Medulla oblongata (tissue), 1 donor: ENCODE measurements at regions not wholly inside any gene's neighbourhood (a gene's known extent, or its start where the extent isn't known, plus 50 kb on each side); places are given as distances from the start of the nearest gene placed in this dataset.
"Not testable (repeated sequence)": the region's sequence is repeated elsewhere in the genome, so short reads cannot be mapped to it uniquely, and the experiment has no call there.

ENCODE experiments used
- DNase-seq: peaks from one replicate; pipeline ENCODE4 v3.0.0-alpha.2; 2015; ENCODE audit errors: extremely low spot score

DNA sequence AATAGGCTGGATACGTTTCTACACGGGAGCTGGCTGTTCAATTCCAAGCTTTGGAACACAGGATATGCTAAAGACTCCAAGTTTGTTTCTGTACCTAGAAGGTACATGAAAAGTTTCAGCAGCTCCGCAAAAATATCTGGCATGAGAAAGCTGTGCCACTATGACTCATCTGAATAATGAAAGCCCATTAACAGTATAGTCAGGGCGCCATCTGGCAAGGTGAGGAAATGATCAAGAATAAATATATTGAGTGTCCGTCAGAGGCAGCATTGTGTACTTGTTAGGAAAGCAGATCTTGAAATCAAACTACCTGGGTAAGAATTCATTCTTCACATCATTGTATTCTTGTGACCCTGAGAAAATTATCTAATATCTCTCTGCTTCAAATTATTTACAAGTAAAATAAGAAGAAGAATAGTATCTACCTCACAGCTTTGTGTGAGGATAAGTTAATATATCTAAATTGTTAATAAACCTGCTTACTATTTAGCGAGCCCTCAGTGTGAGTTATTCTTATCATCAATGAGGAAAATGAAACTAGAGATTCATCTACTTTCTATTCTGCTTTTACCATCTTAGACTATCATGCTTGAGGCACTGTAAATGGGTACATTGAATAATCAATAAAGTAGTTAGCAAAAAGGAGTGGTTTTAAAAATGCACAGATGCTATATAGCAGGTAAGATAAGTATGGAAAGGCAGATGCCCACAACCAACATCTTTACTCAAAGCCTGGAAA, 53.5 kb downstream of the FSCB start:
- no peak for DNase-seq

DNA sequence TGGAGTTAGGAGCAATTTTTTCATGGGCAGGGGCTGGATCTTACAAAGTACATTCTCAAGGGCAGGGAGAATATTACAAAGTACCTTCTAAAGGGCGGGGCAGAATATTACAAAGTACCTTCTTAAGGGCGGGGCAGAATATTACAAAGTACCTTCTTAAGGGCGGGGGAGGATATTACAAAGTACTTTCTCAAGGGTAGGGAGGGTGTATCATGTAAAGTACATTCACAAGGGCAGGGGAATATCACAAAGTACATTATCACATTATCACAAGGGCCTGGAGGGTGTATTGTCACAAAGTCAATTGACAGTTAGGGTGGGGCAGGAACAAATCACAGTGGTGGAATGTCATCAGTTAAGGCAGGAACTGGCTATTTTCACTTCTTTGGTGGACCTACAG, 56.9 kb downstream of the FSCB start:
- not testable (repeated sequence) for DNase-seq

DNA sequence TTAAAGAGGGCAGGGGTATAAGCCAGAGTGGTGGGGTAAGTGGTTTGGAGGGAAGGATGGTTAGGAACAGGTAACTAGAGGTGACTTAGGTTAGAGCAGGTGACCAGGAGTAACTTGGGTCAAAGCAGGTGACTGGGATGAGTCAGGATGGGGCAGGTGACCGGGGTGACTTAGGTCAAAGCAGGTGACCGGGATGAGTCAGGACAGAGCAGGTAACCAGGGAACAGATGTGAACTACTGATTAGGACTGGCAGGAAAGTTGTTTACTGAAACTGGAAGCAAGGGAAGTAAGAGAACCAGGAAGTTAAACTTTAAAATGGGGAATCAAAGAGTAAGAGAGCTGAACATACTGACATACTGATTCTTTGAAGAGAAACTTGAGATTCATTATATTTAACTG, 57.4 kb downstream of the FSCB start:
- no peak for DNase-seq

DNA sequence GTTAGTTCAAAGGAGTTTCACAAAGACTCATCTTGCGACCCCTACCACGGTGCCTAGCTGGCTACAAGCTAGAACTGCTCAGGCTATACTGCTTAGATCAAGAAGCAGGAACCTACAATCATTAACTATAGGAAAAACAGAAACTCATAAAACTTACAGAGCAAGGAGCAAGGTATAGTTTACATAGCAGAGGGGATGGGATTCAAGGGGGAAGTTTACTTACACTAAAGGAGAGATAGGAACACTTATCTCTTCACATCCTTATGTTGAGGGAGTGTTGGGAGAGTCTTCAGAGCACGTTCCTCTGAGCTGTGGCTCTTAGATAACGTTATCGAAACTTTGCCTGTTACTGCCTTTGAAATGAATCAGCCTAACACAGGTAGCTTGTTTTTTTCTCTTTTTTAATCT, 58.1 kb downstream of the FSCB start:
- DNase-seq = no peak

DNA sequence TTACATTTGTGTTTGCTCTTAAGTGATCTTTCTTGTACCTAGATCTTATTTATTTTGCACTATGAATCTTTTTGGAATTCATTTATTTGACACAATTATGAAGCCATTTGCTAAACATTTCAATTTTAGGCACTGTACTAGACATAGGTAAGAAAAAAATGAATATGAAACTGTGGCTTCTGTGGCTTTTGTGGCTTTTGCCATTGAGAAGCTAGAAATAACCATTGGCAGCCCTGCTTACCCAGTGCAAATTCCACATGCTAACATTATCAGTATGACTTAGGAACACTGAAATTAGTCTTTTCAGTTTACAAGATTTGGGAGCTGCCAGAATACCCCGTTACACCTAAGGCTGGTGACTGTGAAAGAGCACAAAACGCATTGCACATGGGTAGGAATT, 60.1 kb downstream of the FSCB start:
- no peak for DNase-seq

DNA sequence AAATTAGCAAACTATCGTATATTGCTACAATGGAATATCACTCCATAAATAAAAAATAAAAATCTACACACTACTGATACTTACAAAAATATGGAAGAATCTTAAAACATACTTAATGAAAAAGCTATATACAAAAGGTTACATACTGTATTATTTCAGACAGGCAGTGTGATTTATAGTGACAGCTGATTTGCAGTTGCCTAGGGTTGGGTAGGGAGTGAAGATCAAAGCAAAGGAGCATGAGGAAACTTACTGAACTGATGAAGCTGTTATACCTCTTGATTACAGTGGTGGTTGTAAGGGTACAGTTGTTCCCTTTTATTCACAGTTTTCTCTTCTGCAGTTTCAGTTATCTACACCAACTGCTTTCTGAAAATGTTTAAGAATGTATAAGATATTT, 62.6 kb downstream of the FSCB start:
- no peak for DNase-seq

DNA sequence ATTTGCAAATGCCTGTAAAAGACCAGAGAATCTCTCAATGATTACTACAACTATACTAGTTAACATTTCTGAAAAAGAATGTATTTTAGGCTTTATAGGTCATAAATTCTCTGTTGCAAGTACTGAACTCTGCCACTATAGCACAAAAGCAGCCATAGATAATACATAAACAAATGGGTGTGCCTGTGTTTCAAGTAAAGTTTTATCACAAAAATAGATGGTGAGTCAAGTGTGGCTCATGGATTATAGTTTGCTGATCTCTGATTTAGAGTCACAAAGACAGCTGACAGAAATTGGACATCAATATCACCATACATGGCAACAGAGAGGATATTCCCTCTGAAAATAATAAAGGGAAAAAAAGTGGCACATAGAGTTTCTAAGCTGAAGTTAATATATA, 68.1 kb downstream of the FSCB start:
- no peak for DNase-seq

DNA sequence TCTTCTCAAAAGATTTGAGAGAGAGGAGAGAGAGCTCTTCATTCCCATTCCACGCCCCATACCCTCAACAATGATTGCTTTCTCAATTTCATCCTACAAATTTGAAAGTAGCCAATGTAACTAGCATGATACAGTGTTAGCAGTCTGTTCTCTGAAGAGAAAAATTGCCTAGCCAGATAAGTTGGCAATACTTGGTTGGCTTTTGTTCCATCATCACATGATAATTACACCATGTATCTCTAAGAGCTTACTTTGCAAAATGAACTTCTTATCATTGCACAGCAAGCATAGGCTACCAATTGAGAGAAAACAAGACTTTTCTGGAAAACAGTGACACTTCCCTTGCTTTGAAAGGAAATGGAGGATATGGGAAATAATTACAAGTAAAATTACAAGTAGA, 68.9 kb downstream of the FSCB start:
- DNase-seq = no peak

DNA sequence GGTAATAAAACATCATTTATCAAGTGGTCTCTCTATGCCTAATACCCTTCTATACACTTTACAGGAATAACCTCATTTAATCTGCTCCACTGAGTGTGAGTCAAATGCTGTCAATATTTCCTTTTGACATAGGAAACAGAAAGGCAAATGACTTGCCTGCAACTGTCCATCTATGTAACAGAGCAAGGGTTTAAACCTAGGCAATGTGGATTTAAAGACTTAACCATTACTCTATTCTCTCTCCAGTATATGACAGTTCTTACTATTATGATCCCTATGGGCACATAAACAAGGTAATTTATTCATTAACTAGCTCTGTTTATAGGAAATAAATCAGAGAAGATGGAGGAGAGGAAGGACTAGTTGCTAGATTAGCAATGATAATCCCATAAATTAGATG, 70.6 kb downstream of the FSCB start:
- DNase-seq = no peak

DNA sequence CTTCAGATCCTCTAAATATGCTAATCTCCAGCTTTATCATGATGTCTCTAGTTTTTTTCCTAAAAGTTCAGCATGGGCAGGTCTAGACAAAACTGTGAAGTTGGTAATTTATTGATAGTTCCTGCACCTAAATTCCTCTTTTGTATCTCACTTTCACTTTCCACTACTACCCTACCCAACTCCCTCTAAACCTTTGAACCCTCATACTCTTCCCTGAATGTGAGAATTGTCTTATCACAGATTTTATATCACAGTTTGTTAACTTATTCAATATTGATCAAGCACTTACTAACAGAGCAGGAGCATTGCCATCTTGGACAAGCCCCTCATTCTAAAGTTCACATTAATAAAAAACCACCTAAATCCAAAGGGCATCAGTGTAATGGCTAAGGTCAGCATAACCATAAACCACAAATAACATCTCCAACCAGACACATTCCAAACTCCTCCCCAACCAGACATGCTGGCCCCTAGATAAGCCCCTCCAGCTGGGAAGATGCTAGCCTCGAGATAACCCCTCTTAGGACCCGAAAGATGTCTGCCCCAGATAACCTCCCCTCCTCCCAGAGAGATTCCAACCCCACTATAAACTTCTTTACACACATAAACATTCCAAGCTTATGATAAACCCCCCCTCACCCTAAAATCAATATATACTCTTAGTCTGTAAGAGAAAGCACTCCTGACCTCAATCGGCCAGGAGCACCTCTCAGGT, 78.7 kb downstream of the FSCB start:
- DNase-seq = no peak

DNA sequence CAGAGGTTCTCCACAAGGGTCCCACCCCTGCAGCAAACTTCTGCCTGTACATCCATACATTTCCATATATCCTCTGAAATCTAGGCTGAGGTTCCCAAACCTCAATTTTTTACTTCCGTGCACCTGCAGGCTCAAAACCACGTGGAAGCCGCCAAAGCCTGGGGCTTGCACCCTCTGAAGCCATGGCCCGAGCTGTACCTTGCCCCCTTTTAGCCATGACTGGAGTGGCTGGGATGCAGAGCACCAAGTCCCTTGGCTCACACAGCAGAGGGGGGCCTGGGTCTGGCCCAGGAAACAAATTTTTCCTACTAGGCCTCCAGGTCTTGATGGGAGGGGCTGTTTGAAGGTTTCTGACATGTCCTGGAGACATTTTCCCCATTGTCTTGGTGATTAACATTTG, 84.4 kb downstream of the FSCB start:
- no peak for DNase-seq

DNA sequence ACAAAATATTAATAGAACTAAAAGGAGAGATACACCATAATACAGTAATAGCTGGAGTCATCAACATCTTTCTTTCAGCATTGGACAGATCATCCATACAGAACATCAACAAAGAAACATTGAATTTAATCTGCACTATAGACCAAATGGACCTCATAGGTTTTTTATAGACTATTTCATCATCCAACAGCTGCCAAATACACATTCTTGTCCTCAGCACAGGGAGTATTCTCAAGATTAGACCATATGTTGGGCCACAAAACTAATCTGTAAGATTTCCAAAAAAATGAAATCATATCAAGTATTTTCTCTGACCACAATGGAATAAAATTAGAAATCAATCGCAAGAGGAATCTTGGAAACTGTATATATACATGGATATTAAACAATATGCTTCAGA, 86.9 kb downstream of the FSCB start:
- no peak for DNase-seq

DNA sequence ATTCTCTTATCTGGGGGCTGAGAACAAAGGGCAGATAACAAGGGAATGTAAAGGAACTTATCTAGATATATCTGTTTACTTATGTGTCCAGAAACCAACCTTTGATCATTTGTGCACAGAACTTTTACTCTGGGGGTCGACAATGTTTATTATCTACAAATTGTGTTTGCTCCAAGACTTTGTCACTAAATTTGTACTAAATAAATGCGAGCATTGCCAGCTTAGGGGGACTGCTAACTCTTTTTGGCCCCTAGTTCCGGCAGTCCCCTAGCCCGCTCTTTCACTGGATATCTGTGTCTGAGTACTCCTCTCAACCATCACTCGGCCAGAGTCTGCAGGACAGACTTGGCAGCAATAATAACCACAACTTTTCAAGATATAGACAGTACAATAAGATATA, 88.2 kb downstream of the FSCB start:
- no peak for DNase-seq

DNA sequence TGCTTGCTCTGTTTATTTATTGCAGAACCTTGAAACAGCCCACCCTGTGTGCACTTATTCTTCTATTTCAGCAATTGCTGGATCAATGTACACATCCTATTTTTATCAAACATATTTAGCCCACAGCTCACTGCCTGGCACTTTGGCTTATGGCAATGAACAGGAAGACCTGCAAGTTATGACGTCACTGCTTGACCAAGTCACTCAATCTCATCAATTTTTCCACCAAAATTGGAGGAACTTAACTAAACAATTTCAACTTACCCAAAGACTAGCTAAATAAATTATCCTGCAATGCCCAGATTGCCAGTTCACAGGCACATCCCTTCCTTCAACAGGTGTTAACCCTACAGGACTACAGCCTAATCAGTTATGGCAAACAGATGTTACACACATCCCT, 89.3 kb downstream of the FSCB start:
- DNase-seq = no peak

DNA sequence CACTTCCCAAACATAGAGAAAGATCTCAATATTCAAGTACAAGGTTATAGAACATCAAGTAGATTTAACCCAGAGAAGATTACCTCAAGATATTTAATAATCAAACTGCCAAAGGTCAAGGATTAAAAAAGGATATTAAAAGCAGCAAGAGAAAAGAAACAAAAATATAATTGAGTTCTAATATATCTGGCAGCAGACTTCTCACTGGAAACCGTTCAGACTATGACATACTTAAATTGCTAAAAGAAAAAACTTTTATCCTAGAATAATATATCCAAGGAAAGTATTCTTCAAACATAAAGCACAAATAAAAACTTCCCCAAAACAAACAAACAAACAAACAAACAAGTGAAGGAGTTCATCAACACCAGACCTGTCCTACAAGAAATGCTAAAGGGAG, 92.4 kb downstream of the FSCB start:
- no peak for DNase-seq

DNA sequence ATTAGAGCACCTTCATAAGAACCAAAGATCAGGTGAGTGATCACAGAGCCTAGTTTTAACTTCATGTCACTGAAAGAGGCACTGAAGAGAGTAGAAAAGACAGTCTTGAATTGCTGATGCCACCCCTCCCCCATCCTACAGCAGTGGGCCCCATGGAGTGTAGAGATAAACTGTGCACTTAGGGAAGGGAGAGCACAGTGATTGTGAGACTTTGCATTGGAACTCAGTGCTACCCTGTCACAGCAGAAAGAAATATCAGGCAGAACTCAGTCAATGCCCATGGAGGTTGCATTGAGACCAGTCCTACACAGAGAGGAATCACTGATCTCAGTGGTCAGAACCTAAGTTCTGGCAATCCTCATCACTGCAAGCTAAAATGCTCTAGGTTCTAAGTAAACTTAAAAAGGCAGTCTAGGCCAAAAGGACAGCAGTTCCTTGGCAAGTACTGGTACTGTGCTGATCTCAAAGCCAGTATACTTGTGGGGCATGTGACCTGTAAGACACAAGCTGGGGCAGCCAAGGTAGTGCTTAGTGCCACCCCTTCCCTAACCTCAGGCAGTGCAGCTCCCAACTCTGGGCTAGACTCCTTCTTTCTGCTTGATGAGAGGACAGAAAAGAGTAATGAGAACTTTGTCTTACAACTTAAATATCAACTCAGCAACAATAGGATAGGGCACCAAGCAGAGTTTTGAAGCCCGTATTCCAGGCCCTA, 94.1 kb downstream of the FSCB start:
- no peak for DNase-seq

DNA sequence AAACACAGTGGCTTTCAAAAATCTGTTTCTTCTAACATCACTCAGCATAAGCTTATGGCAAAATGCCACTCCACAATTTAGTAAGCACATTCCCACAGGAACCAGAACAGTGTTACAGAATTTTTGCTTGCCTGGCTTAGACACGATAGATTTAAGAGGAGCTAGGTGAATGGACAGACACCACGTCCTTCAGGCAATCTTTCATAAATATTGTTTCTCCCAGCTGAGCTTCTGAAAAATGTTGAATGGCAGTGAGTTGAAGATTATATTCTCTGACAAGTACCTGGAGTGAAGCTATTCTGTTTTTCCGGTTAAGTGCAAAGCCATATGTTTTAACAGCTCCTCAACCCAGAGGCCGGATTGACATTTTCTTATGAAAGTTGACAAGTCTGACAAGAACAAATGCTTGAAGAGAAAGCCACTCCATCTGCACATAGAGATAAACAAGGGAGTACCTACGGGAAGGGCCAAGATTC, 102.0 kb downstream of the FSCB start:
- DNase-seq = no peak

DNA sequence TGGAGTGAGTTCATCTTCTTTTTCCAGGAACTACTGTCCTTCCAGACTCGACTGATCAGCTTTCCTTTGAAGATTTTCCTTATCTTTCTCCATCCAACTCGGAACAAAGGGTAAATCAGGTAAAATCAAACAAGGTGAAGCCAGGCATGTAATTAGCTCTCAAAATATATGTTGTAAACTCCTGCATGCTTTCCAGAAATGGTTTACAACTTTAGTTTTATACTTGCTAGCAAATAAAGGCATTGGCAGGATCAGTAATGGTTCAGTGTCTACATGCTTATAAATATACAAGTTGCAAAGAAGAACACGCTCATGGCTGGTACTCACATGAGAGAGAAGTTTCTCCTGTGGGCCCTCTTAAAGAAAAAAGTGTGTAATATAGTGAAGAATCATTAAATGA, 102.5 kb downstream of the FSCB start:
- no peak for DNase-seq

DNA sequence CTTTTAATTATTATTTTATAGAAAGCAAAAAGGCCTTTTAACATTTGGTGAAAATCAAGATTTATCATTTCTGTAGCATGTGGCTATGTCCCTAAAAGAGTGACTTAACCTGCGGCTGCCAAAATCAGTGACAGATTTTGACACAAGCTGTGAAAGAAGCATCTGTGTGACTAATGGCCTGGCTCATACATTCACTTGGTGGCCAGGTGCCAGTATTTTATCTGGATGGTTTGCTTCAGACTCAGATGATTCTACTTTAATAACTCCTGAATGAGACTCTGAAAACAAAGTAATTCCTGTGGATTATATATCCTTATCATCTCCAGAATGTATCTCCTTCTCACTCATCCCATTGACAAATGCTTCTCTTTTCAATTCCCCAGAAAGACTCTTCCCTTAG, 103.0 kb downstream of the FSCB start:
- no peak for DNase-seq

DNA sequence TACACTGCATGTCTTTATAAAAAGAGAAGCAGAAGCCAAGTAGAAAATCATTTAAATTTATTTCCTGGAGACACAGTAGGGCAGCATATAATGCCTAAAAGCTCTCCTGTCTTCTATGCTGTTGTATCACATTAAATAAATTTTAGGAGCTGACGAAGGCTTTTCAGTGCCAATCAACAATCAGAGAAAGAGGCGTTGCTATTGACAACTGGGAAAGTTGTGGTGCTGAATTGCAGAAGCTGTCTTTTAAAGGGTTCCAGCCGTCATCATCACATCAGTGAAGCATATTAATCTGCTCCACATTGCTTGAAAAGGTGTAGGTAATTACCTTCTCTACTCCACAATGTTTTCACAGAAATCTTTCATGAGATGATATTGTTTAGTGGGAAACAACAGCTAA, 103.9 kb downstream of the FSCB start:
- no peak for DNase-seq

DNA sequence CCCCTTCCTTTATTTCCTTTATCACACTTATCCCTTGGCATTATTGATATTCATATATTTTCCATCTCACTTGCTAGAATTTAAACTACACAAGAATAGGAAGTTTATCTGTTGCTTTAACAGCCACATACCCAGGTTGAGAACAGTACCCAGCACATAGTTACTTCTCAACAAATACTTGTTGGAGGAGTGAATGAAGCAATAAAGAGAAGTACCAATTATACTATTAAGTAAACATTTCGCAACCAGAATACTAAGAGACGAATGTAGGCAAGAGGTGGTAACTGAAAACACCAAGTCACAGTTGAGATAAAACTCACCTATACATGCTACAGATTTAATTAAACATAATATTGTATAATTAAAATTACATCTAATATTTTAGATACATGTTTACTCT, 110.9 kb downstream of the FSCB start:
- DNase-seq = no peak

DNA sequence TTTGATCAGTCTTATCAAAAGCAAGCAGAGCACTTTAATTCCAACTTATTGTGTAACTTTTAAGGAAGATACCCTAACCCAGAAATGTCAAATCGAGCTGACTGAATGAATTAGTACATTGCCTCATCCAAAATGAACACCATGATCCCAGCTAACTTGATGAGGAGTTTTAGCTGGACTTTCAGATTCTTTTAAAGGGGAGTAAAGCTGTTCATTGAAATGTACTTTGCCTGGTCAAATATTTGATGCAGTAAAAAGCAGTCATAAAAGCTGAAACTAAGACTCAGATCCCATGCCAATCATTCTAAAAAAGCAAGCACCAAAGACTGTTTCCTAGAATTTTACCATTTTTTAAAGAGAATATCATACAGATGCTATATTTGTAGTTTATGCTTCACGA, 114.1 kb downstream of the FSCB start:
- no peak for DNase-seq

DNA sequence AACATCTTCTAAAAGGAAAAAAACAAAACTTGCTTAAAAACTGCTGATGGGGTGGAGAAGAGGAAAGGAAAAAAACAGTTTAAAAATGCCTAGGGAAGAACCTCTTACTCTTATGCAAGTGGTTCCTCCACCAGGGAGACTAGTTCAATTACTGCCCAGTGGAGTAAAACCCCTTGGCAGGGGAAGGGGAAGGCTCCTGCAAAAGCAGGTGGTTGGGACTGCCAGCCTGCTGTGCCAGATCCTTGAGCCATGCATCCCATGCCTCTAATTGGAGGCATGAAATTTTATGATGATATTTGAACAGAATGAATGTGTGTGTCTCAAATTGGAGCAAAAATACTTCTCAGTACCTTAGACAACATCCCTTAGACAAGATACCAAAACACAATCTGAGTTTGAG, 118.8 kb downstream of the FSCB start:
- no peak for DNase-seq
